HG03196 (cell line): ENCODE measurements at regions not wholly inside any gene's neighbourhood (a gene's known extent, or its start where the extent isn't known, plus 50 kb on each side); places are given as distances from the start of the nearest gene placed in this dataset.

Source experiments
- ATAC-seq: cut with Tn5 transposase; IDR thresholded peaks from one replicate; pipeline ENCODE4 v1.9.1; 2021; ENCODE audit not compliant: unreplicated experiment

- ATAC-seq = no peak
Observed at GRCh38 chr2:75772908-75773630, 62.4 kb upstream of the GCFC2 start.

- ATAC-seq = no peak
Observed at GRCh38 chr2:75765798-75766197, 55.1 kb upstream of the GCFC2 start.

GRCh38 chr2:75764611-75765010 lies 53.9 kb upstream of the GCFC2 start:
- ATAC-seq = no peak
